LNCaP clone FGC (cell line): ENCODE measurements at regions not wholly inside any gene's neighbourhood (a gene's known extent, or its start where the extent isn't known, plus 50 kb on each side); places are given as distances from the start of the nearest gene placed in this dataset.

Source experiments
- DNase-seq: peaks from one replicate; pipeline ENCODE4 v3.0.0-alpha.2; 2011; ENCODE audit warnings: low read depth
- H3K4me3 ChIP-seq: 2 replicates; pipeline ENCODE4 v1.5.1; 2011; ENCODE audit warnings: mild to moderate bottlenecking, low read depth, low read length, control low read depth
- CTCF ChIP-seq: IDR thresholded peaks from 2 replicates; pipeline ENCODE4 v1.5.1; 2012; ENCODE audit warnings: mild to moderate bottlenecking; ENCODE audit not compliant: control insufficient read depth, insufficient read depth; ENCODE audit errors: extremely low read depth

- H3K4me3 ChIP-seq: no peak overlapping the region
- DNase-seq: no peak
- no peak for TF ChIP-seq CTCF
Measured at GRCh38 chr10:90274721-90275468, 573.5 kb downstream of the KIF20B start.

- no peak for TF ChIP-seq CTCF
- H3K4me3 ChIP-seq: no peak overlapping the region
- DNase-seq: no peak
Measured at GRCh38 chr10:90276894-90277475, 575.6 kb downstream of the KIF20B start.

- no peak for DNase-seq
- no peak for TF ChIP-seq CTCF
Measured at GRCh38 chr10:90286406-90286805, 571.4 kb downstream of the HTR7 start.

GRCh38 chr10:90286941-90287340, 570.9 kb downstream of the HTR7 start:
- no peak overlapping the region for H3K4me3 ChIP-seq
- TF ChIP-seq CTCF: no peak
- DNase-seq: peak; percentile 4

More at GRCh38 chr10:90286406-90286805, 571.4 kb downstream of the HTR7 start:
- H3K4me3 ChIP-seq: no peak overlapping the region

GRCh38 chr10:90288391-90288933, 569.4 kb downstream of the HTR7 start:
- DNase-seq: peak; percentile 4
- TF ChIP-seq CTCF: peak; percentile 57
- no peak overlapping the region for H3K4me3 ChIP-seq

- H3K4me3 ChIP-seq: no peak overlapping the region
- TF ChIP-seq CTCF: no peak
- DNase-seq: no peak
Measured at GRCh38 chr10:90289037-90289436, 568.8 kb downstream of the HTR7 start.
